Liver (tissue), 3 donors: ENCODE measurements at regions not wholly inside any gene's neighbourhood (a gene's known extent, or its start where the extent isn't known, plus 50 kb on each side); places are given as distances from the start of the nearest gene placed in this dataset.

Source experiments
- ATF3 ChIP-seq: IDR thresholded peaks from 2 replicates; pipeline ENCODE4 v1.6.1; 2016; ENCODE audit warnings: antibody characterized with exemption
- CTCF ChIP-seq: fragments of 150-350 bp; IDR thresholded peaks from 2 replicates; pipeline ENCODE4 v1.5.1; 2017; ENCODE audit warnings: improper control_type of control experiment, low read depth, low read length; ENCODE audit not compliant: missing input control
- FOXA1 ChIP-seq: IDR thresholded peaks from 2 replicates; pipeline ENCODE4 v1.6.1; 2016; ENCODE audit warnings: antibody characterized with exemption
- GABPA ChIP-seq, 2 donors: IDR thresholded peaks in 1 of 2; conservative IDR thresholded peaks in 1 of 2; 2 replicates each; pipeline ENCODE4 v1.6.1; 2016; ENCODE audit warnings: antibody characterized with exemption in 2 of 2, mild to moderate bottlenecking in 1 of 2, moderate library complexity in 1 of 2
- HNF4A ChIP-seq, 2 donors: conservative IDR thresholded peaks; 2 replicates each; pipeline ENCODE4 v1.6.1; 2016; ENCODE audit warnings: antibody characterized with exemption in 2 of 2, mild to moderate bottlenecking in 2 of 2
- HNF4G ChIP-seq: IDR thresholded peaks from 2 replicates; pipeline ENCODE4 v1.6.1; 2016; ENCODE audit warnings: antibody characterized with exemption
- JUND ChIP-seq, 2 donors: IDR thresholded peaks; 2 replicates each; pipeline ENCODE4 v1.6.1; 2016; ENCODE audit warnings: antibody characterized with exemption in 2 of 2
- MAX ChIP-seq: IDR thresholded peaks from 2 replicates; pipeline ENCODE4 v1.6.1; 2016; ENCODE audit warnings: antibody characterized with exemption
- NR2F2 ChIP-seq: IDR thresholded peaks from 2 replicates; pipeline ENCODE4 v1.6.1; 2016; ENCODE audit warnings: antibody characterized with exemption
- RAD21 ChIP-seq, 2 donors: IDR thresholded peaks; 2 replicates each; pipeline ENCODE4 v1.6.1; 2016; ENCODE audit warnings: antibody characterized with exemption in 2 of 2, mild to moderate bottlenecking in 2 of 2
- REST ChIP-seq: IDR thresholded peaks from 2 replicates; pipeline ENCODE4 v1.6.1; 2016; ENCODE audit warnings: antibody characterized with exemption, mild to moderate bottlenecking
- TAF1 ChIP-seq: conservative IDR thresholded peaks from 2 replicates; pipeline ENCODE4 v1.6.1; 2016; ENCODE audit warnings: antibody characterized with exemption, mild to moderate bottlenecking
- YY1 ChIP-seq: IDR thresholded peaks from 2 replicates; pipeline ENCODE4 v1.6.1; 2016; ENCODE audit warnings: antibody characterized with exemption, mild to moderate bottlenecking
- ZBTB33 ChIP-seq: IDR thresholded peaks from 2 replicates; pipeline ENCODE4 v1.6.1; 2016; ENCODE audit warnings: antibody characterized with exemption
- donor health status: healthy.
- donor health status: healthy.

- TF ChIP-seq ZBTB33 (no peak), RAD21 (IDR thresholded peaks at IDR 0.05) (no peak), TAF1 (no peak), CTCF (no peak), YY1 (no peak), GABPA (IDR thresholded peaks at IDR 0.05 in 1 of 2, conservative IDR thresholded peaks at IDR 0.05 in 1 of 2) (no peak), REST (no peak), MAX (no peak), JUND (IDR thresholded peaks at IDR 0.05) (no peak), ATF3 (no peak), FOXA1 (no peak), HNF4A (conservative IDR thresholded peaks at IDR 0.05) (no peak), NR2F2 (no peak), HNF4G (no peak)
These were observed 52.1 kb downstream of the SOD2 start for GRCh38 chr6:159640722-159641482.
